C4-2B (cell line): ENCODE measurements at regions not wholly inside any gene's neighbourhood (a gene's known extent, or its start where the extent isn't known, plus 50 kb on each side); places are given as distances from the start of the nearest gene placed in this dataset.

ENCODE experiments used
- H3K27ac ChIP-seq: fragments of 450-650 bp; 2 replicates; pipeline ENCODE4 v1.5.1; 2017
- ZFX ChIP-seq: fragments of 450-650 bp; IDR thresholded peaks from 2 replicates; pipeline ENCODE4 v1.6.1; 2017
- TF ChIP-seq, protein P1 (sequence below): fragments of 450-650 bp; conservative IDR thresholded peaks from 2 replicates; pipeline ENCODE4 v1.5.1; 2017; ENCODE audit warnings: mild to moderate bottlenecking

DNA sequence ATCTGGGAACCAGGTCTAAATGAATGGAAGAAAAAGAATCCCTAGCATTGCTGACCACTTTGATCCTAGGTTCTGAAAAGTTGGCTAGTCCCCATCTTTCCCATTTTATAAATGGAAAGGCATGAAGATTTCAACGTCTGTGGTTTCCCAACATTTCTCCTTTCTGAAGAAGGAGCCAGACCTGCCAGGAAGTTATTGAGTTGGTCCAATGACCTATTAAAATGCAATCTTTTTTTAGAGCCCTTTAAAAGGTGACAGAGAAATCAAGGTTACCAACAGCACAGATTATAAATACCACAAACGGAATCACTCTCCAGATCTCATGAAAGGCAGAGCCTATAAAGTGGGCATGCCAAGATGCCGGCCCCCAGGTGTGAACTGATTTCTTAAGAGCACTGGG lies 505.6 kb upstream of the THBS1 start:
- no peak overlapping the region for H3K27ac ChIP-seq
- TF ChIP-seq, protein P1, sequence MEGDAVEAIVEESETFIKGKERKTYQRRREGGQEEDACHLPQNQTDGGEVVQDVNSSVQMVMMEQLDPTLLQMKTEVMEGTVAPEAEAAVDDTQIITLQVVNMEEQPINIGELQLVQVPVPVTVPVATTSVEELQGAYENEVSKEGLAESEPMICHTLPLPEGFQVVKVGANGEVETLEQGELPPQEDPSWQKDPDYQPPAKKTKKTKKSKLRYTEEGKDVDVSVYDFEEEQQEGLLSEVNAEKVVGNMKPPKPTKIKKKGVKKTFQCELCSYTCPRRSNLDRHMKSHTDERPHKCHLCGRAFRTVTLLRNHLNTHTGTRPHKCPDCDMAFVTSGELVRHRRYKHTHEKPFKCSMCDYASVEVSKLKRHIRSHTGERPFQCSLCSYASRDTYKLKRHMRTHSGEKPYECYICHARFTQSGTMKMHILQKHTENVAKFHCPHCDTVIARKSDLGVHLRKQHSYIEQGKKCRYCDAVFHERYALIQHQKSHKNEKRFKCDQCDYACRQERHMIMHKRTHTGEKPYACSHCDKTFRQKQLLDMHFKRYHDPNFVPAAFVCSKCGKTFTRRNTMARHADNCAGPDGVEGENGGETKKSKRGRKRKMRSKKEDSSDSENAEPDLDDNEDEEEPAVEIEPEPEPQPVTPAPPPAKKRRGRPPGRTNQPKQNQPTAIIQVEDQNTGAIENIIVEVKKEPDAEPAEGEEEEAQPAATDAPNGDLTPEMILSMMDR: no peak
- no peak for TF ChIP-seq ZFX

DNA sequence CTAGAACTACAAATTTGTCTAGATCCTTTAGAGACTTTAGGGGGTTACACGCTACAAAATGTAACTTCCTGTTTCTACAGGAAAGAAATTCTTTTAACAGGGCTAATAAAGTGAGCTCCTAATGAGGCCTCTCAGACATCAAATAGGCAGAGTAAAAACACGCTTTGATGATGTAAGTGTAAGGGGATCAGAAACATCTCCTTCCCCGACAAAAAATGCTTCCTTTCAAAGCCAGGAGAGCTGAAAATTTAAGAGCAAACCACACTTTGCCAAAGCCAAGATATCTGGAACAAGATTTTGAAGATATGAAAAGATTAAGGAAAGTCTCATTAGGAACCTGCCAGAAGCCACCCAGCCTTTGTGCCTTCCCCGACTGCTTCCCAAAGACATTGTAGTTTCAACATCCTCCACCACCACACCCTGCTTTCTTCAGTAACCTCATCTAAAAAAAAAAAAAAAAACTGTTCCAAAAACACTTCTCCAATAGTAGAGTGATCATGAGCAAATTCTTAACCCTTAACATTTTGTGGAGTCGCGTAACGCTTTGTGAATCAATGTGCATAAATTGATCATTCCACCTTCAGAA lies 505.0 kb upstream of the THBS1 start:
- TF ChIP-seq ZFX: no peak
- TF ChIP-seq, protein P1: no peak
- H3K27ac ChIP-seq: no peak overlapping the region

DNA sequence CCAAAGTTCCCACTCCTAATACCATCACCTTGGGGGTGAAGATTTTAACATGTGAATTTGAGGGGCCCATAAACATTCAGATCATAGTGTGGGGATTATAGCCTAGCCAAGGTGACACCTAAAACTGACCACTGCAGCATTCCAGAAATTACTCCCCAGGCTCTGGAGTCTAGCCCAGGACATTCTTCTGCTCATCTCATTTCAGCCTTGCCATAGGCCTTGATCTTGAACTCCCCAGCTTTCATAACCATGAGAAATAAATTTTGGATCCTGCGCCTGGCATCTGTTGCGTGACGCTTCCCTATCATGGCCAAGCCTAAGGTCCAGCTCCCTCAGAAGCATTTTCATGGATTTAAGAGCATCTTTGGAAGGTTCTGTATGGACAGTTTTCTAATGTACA lies 502.9 kb upstream of the THBS1 start:
- TF ChIP-seq ZFX: no peak
- TF ChIP-seq, protein P1: no peak
- H3K27ac ChIP-seq: no peak overlapping the region

DNA sequence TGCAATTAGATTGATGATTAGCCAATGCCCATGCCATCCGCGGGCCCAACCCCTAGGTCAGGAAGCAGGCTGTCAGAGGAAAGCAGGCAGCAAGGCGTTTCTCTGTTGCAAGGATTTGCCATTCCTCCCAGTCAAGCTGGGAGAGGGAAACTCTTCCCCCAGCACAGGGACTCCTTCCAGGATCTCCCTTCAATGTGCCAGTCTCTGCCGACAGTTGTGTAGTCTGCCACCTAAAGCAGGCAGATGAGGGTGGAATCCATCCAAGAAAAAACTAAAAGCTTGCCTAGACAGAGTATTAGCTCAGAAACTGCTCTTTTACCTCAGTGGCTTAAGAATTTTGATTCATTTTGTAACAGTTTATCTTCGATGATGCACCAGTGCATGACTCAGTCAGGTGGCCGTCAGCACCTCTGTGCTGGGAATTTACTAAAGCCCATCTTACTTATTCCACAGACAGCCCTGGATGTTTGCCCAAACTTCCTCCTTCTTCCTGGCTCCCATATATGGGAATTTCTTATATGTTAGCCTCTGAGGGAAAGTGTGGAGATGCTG lies 501.5 kb upstream of the THBS1 start:
- H3K27ac ChIP-seq: no peak overlapping the region
- TF ChIP-seq ZFX: no peak
- TF ChIP-seq, protein P1: no peak

DNA sequence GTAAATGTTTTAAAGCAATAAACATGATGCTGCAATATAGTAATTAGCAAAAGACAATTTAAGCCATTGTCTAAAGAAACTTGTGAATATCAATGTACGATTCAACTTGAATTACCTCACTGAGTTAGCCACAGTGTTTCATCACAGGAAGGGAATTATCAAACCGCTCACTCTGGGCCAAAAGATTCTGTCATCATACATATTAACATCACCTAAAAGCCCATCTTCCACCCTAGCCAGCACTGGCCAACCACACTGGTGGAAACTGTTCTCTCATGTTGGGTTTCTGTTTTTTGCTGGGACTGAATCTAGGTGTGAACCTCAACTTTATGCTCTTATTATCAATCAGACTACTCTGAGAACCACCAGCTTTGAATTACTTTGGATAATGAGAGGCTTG lies 497.7 kb upstream of the THBS1 start:
- TF ChIP-seq, protein P1: no peak
- TF ChIP-seq ZFX: no peak
- H3K27ac ChIP-seq: no peak overlapping the region

DNA sequence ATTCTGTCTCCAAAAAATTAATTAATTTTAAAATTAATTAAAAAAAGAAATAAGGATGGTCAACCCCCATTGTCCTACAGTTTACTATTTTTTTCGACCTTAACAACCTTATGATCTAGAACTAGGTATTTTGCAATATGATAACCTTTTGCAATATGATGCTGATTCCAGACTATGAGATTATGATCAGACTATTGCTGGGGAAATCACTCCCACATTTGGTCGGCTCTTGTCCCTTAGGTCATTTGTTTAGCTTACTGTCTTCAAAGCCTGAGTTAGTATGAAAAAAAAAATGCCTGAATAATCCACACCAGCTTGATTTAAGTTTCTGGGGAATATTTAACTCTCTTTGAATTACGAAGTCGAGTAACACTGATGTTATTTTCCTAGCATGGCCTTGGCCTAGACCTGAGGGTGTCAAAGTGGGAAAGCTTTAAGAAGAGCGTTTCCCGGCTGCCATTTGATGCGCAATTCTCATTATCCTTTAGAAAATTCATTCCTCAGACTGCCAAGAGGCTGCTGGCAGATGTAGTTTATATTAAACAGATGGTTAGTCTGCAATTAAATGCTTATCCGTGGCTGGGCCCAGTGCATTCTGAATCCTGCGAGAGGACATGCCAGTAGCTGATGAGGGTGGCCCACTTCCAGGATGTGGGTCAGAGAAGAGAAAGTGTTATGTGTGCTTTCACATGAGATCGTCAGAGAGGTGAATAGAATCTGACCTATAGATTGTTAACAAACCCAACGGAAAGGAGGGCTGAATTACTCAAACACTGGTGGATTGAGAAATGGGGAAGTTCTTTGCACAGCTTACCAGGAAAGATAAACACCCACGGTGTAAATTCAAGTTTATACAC lies 496.0 kb upstream of the THBS1 start:
- H3K27ac ChIP-seq: no peak overlapping the region
- TF ChIP-seq, protein P1: no peak
- no peak for TF ChIP-seq ZFX

DNA sequence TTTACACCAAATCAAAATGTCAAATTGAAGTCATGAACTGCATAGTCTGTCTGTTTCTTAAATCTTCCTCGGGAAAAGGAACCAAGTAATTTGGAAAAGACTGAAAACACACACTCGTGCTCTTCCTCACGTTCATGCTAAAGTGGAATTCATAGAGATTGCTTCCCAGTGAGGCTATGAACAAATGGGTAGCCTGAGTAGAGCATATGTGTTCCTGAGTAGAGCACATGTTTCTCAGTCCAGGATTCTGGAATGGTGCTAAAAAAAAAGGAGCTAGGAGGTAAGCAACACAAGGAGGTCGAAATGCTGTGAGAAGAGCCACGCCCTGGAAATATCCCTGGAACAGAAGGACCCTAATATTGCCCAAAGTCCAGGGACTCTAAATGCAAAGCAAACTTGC lies 494.2 kb upstream of the THBS1 start:
- TF ChIP-seq, protein P1: no peak
- no peak for TF ChIP-seq ZFX

More for the DNA sequence above, 494.2 kb upstream of the THBS1 start:
- H3K27ac ChIP-seq: no peak overlapping the region
